WI38 (cell line): ENCODE measurements at regions not wholly inside any gene's neighbourhood (a gene's known extent, or its start where the extent isn't known, plus 50 kb on each side); places are given as distances from the start of the nearest gene placed in this dataset.

Experiments used
- H3K4me3 ChIP-seq: 2 replicates; pipeline ENCODE4 v1.5.1; 2011; ENCODE audit warnings: low read depth, mild to moderate bottlenecking, control low read depth, low read length
- CTCF ChIP-seq: IDR thresholded peaks from 2 replicates; pipeline ENCODE4 v1.5.1; 2012; ENCODE audit warnings: low read depth, mild to moderate bottlenecking, control low read depth, low read length

GRCh38 chr13:44255771-44256364, 117.8 kb upstream of the SERP2 start:
- H3K4me3 ChIP-seq: no peak overlapping the region
- no peak for TF ChIP-seq CTCF

GRCh38 chr13:44257796-44258195, 115.8 kb upstream of the SERP2 start:
- TF ChIP-seq CTCF: no peak
- H3K4me3 ChIP-seq: no peak overlapping the region

GRCh38 chr13:44259045-44260027, 114.3 kb upstream of the SERP2 start:
- TF ChIP-seq CTCF: no peak
- H3K4me3 ChIP-seq: no peak overlapping the region

GRCh38 chr13:44260336-44260735, 113.3 kb upstream of the SERP2 start:
- no peak for TF ChIP-seq CTCF
- H3K4me3 ChIP-seq: no peak overlapping the region

GRCh38 chr13:44263751-44264620, 109.6 kb upstream of the SERP2 start:
- TF ChIP-seq CTCF: no peak
- no peak overlapping the region for H3K4me3 ChIP-seq

GRCh38 chr13:44266305-44266704, 107.3 kb upstream of the SERP2 start:
- no peak overlapping the region for H3K4me3 ChIP-seq
- TF ChIP-seq CTCF: no peak

- no peak for TF ChIP-seq CTCF
- no peak overlapping the region for H3K4me3 ChIP-seq
These were observed 106.9 kb upstream of the SERP2 start for GRCh38 chr13:44266772-44267171.
